SK-N-SH treated with all-trans-retinoic acid at 6 μM for 48 hours (cell line): ENCODE measurements at regions not wholly inside any gene's neighbourhood (a gene's known extent, or its start where the extent isn't known, plus 50 kb on each side); places are given as distances from the start of the nearest gene placed in this dataset.

Experiments used
- ATAC-seq: fragments of 200-7000 bp; cut with Tn5 transposase; 3 replicates; pipeline ENCODE4 v1.9.1; 2020; ENCODE audit warnings: mild to moderate bottlenecking, moderate library complexity
- ARNTL ChIP-seq: fragments of 450-650 bp; formaldehyde crosslinking; IDR thresholded peaks from 2 replicates; pipeline ENCODE4 v1.5.0; 2020; ENCODE audit warnings: low read depth, mild to moderate bottlenecking, moderate library complexity, borderline replicate concordance
- BACH2 ChIP-seq: fragments of 250-450 bp; sonication (Bioruptor Pico); IDR thresholded peaks from 2 replicates; pipeline ENCODE4 v1.9.0; 2021; ENCODE audit warnings: mild to moderate bottlenecking, borderline replicate concordance
- CSDC2 ChIP-seq: fragments of 250-450 bp; sonication (Bioruptor Pico); IDR thresholded peaks from 2 replicates; pipeline ENCODE4 v1.5.0; 2020; ENCODE audit warnings: mild to moderate bottlenecking, moderate library complexity
- ESRRG ChIP-seq: fragments of 250-450 bp; sonication (Bioruptor Pico); IDR thresholded peaks from 2 replicates; pipeline ENCODE4 v1.6.1; 2021; ENCODE audit warnings: mild to moderate bottlenecking
- GLIS3 ChIP-seq: fragments of 250-450 bp; sonication (Bioruptor Pico); IDR thresholded peaks from 2 replicates; pipeline ENCODE4 v1.5.0; 2020; ENCODE audit warnings: mild to moderate bottlenecking, moderate library complexity
- OSR1 ChIP-seq: fragments of 250-450 bp; sonication (Bioruptor Pico); IDR thresholded peaks from 2 replicates; pipeline ENCODE4 v1.8.0; 2022; ENCODE audit warnings: moderate library complexity, mild to moderate bottlenecking, inconsistent platforms
- PPARA ChIP-seq: fragments of 250-450 bp; sonication (Bioruptor Pico); IDR thresholded peaks from 2 replicates; pipeline ENCODE4 v1.5.0; 2020; ENCODE audit warnings: mild to moderate bottlenecking, borderline replicate concordance
- RARB ChIP-seq: fragments of 250-450 bp; sonication (Bioruptor Pico); IDR thresholded peaks from 2 replicates; pipeline ENCODE4 v1.8.0; 2021; ENCODE audit warnings: mild to moderate bottlenecking, moderate library complexity
- SNAI2 ChIP-seq: fragments of 250-450 bp; sonication (Bioruptor Pico); IDR thresholded peaks from 2 replicates; pipeline ENCODE4 v1.5.0; 2020; ENCODE audit warnings: mild to moderate bottlenecking, moderate library complexity
- TCF4 ChIP-seq: fragments of 250-450 bp; sonication (Bioruptor Pico); IDR thresholded peaks from 2 replicates; pipeline ENCODE4 v1.8.0; 2021; ENCODE audit warnings: mild to moderate bottlenecking, moderate library complexity, borderline replicate concordance
- TOX ChIP-seq: fragments of 250-450 bp; sonication (Bioruptor Pico); IDR thresholded peaks from 2 replicates; pipeline ENCODE4 v1.8.0; 2021; ENCODE audit warnings: mild to moderate bottlenecking, moderate library complexity, borderline replicate concordance
- ZC3H10 ChIP-seq: fragments of 250-450 bp; sonication (Bioruptor Pico); IDR thresholded peaks from 2 replicates; pipeline ENCODE4 v1.5.1; 2021; ENCODE audit warnings: mild to moderate bottlenecking, moderate library complexity
- ZFP3 ChIP-seq: fragments of 250-450 bp; sonication (Bioruptor Pico); IDR thresholded peaks from 2 replicates; pipeline ENCODE4 v1.5.0; 2020; ENCODE audit warnings: mild to moderate bottlenecking, moderate library complexity
- ZNF565 ChIP-seq: fragments of 450-650 bp; formaldehyde crosslinking; conservative IDR thresholded peaks from 2 replicates; pipeline ENCODE4 v1.5.0; 2020; ENCODE audit warnings: low read depth, mild to moderate bottlenecking, moderate library complexity
- ZNF70 ChIP-seq: fragments of 450-650 bp; formaldehyde crosslinking; IDR thresholded peaks from 2 replicates; pipeline ENCODE4 v1.5.0; 2020; ENCODE audit warnings: mild to moderate bottlenecking, moderate library complexity
- ZNF8 ChIP-seq: fragments of 450-650 bp; formaldehyde crosslinking; IDR thresholded peaks from 2 replicates; pipeline ENCODE4 v1.5.0; 2020; ENCODE audit warnings: mild to moderate bottlenecking, moderate library complexity
- TF ChIP-seq, protein P1 (sequence below): fragments of 250-450 bp; sonication (Bioruptor Pico); IDR thresholded peaks from 2 replicates; pipeline ENCODE4 v1.8.0; 2020; ENCODE audit warnings: mild to moderate bottlenecking, moderate library complexity, borderline replicate concordance
- TF ChIP-seq, protein P2 (sequence below): fragments of 250-450 bp; sonication (Bioruptor Pico); IDR thresholded peaks from 2 replicates; pipeline ENCODE4 v1.5.1; 2021; ENCODE audit warnings: mild to moderate bottlenecking, moderate library complexity
- TF ChIP-seq, protein P3 (sequence below): fragments of 250-450 bp; sonication (Bioruptor Pico); IDR thresholded peaks from 2 replicates; pipeline ENCODE4 v1.5.0; 2020; ENCODE audit warnings: mild to moderate bottlenecking, moderate library complexity
- TF ChIP-seq, protein P4 (sequence below): fragments of 250-450 bp; sonication (Bioruptor Pico); IDR thresholded peaks from 2 replicates; pipeline ENCODE4 v1.5.1; 2020; ENCODE audit warnings: low read depth, mild to moderate bottlenecking, moderate library complexity
- TF ChIP-seq, protein P5 (sequence below): fragments of 250-450 bp; sonication (Bioruptor Pico); IDR thresholded peaks from 2 replicates; pipeline ENCODE4 v1.8.0; 2021; ENCODE audit warnings: low read depth, mild to moderate bottlenecking, moderate library complexity, borderline replicate concordance

DNA sequence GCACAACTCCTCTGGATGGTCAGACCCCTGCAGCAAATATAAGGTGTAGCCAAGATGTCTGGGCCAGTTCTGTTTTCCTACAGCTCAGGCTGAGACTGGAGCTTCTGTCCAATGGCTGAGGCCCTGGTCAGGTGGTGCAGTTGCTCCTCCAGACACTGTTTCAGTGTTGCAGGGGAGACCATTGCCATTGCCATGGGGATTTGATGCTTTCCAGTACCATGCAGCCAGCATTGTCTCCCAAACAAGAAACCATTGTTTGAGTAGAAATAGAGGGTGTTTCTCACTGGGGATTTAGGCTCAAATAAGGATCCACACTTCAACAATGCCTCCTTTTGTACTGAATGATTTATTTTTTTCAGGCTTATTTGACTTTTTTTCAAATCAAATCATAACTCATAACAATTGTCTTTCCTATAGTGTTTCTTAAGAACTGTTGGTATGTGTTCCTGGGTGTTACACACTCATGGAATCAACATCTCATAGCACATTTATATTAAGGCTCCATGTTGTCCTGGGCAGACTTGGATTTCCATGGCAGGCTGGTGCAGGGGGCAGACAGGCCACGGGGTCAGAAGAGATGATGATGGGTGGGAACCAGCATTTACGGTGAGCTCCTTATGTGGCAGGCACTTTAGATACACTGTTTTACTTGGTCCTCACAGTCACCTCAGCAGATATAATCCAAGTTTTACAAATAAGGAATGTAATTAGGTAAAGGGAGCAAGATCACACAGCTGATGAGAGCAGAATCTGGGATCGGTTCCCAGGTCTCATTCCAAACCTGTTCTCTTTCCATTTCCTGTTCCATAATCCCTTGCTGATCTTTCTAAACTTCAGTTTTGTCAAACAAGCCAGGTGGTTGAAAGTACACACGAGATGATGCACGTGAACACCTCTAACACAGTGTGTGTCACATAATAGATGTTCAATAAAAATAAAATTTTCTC lies 95.9 kb upstream of the GNAQ start:
- TF ChIP-seq ZFP3 (no peak), SNAI2 (CRISPR knock-in tag) (no peak), ESRRG (CRISPR knock-in tag) (no peak)
- ATAC-seq, result no peak

DNA sequence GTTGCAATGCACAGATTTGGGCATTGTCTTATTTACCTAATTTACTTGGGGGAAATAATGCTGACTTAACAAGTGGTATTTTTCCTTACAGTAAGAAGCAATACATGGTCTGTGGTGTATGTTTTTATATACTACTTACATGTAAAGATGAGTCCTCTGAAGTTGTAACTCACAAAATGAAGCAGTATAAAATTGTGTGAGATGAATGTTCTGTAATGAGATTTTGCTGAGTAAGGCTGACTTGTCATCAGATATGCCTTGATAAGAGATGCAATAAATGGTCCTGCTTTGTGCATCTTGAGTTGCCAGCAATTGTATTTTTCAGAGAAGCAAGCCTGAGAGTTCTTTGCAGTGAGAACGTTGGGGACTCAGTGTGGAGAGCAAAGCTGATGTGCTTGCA lies 92.2 kb upstream of the GNAQ start:
- TF ChIP-seq ZC3H10 (CRISPR knock-in tag), result no peak
- TF ChIP-seq TOX (CRISPR knock-in tag), result no peak
- TF ChIP-seq, protein P1, sequence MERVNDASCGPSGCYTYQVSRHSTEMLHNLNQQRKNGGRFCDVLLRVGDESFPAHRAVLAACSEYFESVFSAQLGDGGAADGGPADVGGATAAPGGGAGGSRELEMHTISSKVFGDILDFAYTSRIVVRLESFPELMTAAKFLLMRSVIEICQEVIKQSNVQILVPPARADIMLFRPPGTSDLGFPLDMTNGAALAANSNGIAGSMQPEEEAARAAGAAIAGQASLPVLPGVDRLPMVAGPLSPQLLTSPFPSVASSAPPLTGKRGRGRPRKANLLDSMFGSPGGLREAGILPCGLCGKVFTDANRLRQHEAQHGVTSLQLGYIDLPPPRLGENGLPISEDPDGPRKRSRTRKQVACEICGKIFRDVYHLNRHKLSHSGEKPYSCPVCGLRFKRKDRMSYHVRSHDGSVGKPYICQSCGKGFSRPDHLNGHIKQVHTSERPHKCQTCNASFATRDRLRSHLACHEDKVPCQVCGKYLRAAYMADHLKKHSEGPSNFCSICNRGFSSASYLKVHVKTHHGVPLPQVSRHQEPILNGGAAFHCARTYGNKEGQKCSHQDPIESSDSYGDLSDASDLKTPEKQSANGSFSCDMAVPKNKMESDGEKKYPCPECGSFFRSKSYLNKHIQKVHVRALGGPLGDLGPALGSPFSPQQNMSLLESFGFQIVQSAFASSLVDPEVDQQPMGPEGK (CRISPR knock-in tag), result no peak
- no peak for TF ChIP-seq CSDC2
- TF ChIP-seq PPARA (CRISPR knock-in tag), result no peak
- TF ChIP-seq, protein P2, sequence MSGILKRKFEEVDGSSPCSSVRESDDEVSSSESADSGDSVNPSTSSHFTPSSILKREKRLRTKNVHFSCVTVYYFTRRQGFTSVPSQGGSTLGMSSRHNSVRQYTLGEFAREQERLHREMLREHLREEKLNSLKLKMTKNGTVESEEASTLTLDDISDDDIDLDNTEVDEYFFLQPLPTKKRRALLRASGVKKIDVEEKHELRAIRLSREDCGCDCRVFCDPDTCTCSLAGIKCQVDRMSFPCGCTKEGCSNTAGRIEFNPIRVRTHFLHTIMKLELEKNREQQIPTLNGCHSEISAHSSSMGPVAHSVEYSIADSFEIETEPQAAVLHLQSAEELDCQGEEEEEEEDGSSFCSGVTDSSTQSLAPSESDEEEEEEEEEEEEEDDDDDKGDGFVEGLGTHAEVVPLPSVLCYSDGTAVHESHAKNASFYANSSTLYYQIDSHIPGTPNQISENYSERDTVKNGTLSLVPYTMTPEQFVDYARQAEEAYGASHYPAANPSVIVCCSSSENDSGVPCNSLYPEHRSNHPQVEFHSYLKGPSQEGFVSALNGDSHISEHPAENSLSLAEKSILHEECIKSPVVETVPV (CRISPR knock-in tag), result no peak
- TF ChIP-seq BACH2 (CRISPR knock-in tag), result no peak
- no peak for TF ChIP-seq ESRRG (CRISPR knock-in tag)
- no peak for TF ChIP-seq TCF4 (CRISPR knock-in tag)
- TF ChIP-seq, protein P3, sequence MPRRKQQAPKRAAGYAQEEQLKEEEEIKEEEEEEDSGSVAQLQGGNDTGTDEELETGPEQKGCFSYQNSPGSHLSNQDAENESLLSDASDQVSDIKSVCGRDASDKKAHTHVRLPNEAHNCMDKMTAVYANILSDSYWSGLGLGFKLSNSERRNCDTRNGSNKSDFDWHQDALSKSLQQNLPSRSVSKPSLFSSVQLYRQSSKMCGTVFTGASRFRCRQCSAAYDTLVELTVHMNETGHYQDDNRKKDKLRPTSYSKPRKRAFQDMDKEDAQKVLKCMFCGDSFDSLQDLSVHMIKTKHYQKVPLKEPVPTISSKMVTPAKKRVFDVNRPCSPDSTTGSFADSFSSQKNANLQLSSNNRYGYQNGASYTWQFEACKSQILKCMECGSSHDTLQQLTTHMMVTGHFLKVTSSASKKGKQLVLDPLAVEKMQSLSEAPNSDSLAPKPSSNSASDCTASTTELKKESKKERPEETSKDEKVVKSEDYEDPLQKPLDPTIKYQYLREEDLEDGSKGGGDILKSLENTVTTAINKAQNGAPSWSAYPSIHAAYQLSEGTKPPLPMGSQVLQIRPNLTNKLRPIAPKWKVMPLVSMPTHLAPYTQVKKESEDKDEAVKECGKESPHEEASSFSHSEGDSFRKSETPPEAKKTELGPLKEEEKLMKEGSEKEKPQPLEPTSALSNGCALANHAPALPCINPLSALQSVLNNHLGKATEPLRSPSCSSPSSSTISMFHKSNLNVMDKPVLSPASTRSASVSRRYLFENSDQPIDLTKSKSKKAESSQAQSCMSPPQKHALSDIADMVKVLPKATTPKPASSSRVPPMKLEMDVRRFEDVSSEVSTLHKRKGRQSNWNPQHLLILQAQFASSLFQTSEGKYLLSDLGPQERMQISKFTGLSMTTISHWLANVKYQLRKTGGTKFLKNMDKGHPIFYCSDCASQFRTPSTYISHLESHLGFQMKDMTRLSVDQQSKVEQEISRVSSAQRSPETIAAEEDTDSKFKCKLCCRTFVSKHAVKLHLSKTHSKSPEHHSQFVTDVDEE (CRISPR knock-in tag), result no peak
- TF ChIP-seq, protein P4, sequence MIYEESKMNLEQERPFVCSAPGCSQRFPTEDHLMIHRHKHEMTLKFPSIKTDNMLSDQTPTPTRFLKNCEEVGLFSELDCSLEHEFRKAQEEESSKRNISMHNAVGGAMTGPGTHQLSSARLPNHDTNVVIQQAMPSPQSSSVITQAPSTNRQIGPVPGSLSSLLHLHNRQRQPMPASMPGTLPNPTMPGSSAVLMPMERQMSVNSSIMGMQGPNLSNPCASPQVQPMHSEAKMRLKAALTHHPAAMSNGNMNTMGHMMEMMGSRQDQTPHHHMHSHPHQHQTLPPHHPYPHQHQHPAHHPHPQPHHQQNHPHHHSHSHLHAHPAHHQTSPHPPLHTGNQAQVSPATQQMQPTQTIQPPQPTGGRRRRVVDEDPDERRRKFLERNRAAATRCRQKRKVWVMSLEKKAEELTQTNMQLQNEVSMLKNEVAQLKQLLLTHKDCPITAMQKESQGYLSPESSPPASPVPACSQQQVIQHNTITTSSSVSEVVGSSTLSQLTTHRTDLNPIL, result no peak
- no peak for TF ChIP-seq OSR1 (CRISPR knock-in tag)
- no peak for TF ChIP-seq ZFP3
- TF ChIP-seq, protein P5, sequence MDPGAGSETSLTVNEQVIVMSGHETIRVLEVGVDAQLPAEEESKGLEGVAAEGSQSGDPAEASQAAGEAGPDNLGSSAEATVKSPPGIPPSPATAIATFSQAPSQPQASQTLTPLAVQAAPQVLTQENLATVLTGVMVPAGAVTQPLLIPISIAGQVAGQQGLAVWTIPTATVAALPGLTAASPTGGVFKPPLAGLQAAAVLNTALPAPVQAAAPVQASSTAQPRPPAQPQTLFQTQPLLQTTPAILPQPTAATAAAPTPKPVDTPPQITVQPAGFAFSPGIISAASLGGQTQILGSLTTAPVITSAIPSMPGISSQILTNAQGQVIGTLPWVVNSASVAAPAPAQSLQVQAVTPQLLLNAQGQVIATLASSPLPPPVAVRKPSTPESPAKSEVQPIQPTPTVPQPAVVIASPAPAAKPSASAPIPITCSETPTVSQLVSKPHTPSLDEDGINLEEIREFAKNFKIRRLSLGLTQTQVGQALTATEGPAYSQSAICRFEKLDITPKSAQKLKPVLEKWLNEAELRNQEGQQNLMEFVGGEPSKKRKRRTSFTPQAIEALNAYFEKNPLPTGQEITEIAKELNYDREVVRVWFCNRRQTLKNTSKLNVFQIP (CRISPR knock-in tag), result no peak
- TF ChIP-seq RARB, result no peak
- no peak for TF ChIP-seq ZNF565 (CRISPR knock-in tag)
- no peak for TF ChIP-seq ARNTL (CRISPR knock-in tag)
- no peak for TF ChIP-seq GLIS3 (CRISPR knock-in tag)
- ATAC-seq, result no peak

DNA sequence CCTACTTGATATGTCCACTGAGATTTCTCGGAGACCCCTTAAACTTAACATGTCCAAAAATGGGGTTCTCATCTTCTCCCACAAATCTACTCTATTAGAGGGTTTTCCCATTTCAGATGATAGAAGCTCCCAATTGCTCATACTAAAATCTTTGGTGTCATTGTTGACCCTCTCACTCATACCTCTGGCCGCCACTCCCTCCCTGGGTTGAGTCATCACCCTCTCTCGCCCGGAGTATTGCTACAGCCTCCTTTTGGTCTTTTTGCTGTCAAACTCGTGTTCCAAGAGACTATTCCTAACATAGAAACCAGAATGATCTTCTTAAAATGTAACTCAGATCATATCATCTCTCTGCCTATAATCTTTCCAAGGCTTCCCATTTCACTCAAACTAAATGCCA lies 91.0 kb upstream of the GNAQ start:
- no peak for ATAC-seq
- no peak for TF ChIP-seq ARNTL (CRISPR knock-in tag)
- TF ChIP-seq, protein P3 (CRISPR knock-in tag), result no peak
- TF ChIP-seq PPARA (CRISPR knock-in tag), result no peak
- no peak for TF ChIP-seq ZFP3
- no peak for TF ChIP-seq SNAI2 (CRISPR knock-in tag)
- no peak for TF ChIP-seq CSDC2
- no peak for TF ChIP-seq RARB
- TF ChIP-seq ZNF8 (CRISPR knock-in tag), result no peak
- no peak for TF ChIP-seq ZNF70 (CRISPR knock-in tag)
- TF ChIP-seq, protein P4, result no peak
- TF ChIP-seq ZNF565 (CRISPR knock-in tag), result no peak
- TF ChIP-seq TOX (CRISPR knock-in tag), result no peak
- no peak for TF ChIP-seq ZC3H10 (CRISPR knock-in tag)
